ENCODE measurements at regions not wholly inside any gene's neighbourhood (a gene's known extent, or its start where the extent isn't known, plus 50 kb on each side); places are given as distances from the start of the nearest gene placed in this dataset.

DNA sequence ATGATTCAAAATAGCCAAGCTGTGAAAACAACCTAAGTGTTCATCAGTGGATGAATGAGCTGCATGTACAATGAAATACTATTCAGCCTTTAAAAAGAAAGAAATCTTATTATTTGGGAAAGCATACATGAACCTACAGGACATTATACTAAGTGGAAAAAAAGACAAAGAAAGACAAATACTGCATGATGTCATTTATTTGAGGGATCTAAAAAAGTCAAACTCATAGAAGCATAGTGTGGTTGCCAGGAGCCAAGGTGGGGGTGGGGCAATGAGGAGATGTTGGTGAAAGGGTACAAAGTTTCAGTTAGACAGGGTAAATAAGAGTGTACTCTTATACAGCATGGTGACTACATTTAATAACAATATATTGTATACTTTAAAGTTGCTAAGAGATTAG lies 261.5 kb downstream of the PARP8 start:
- Histone ChIP-seq H4K20me1 (ENCODE audit: insufficient read depth, low read length, poor library complexity, severe bottlenecking) (no peaks in the 10 kb centered on the region), H3K36me3 (ENCODE audit: insufficient read depth, low read length) (no peaks in the 10 kb centered on the region), H3K9me2 (replicated peaks; ENCODE audit: low read depth, low read length) (no peaks in the 10 kb centered on the region), H3K4me2 (ENCODE audit: low read depth, low read length, poor library complexity, severe bottlenecking) (no peak overlapping the region), H3K4me3 (ENCODE audit: low read length, poor library complexity, severe bottlenecking) (no peak overlapping the region), H3K79me2 (ENCODE audit: insufficient read depth, low read length) (no peaks in the 10 kb centered on the region), H3F3A (ENCODE audit: low read depth) (no peaks in the 10 kb centered on the region), H3K27me3 (ENCODE audit: insufficient read depth, low read length, poor library complexity, severe bottlenecking) (peaks cover 4% of the 10 kb centered on the region), H3K4me1 (ENCODE audit: insufficient read depth, low read length, poor library complexity, severe bottlenecking) (no peaks in the 10 kb centered on the region), H3K9me3 (ENCODE audit: insufficient read depth, low read depth, low read length) (no peaks in the 10 kb centered on the region), H2AFZ (ENCODE audit: low read length) (no peak overlapping the region), H3K9ac (ENCODE audit: low read depth, low read length, poor library complexity, severe bottlenecking) (no peak overlapping the region)
- TF ChIP-seq, protein P1, sequence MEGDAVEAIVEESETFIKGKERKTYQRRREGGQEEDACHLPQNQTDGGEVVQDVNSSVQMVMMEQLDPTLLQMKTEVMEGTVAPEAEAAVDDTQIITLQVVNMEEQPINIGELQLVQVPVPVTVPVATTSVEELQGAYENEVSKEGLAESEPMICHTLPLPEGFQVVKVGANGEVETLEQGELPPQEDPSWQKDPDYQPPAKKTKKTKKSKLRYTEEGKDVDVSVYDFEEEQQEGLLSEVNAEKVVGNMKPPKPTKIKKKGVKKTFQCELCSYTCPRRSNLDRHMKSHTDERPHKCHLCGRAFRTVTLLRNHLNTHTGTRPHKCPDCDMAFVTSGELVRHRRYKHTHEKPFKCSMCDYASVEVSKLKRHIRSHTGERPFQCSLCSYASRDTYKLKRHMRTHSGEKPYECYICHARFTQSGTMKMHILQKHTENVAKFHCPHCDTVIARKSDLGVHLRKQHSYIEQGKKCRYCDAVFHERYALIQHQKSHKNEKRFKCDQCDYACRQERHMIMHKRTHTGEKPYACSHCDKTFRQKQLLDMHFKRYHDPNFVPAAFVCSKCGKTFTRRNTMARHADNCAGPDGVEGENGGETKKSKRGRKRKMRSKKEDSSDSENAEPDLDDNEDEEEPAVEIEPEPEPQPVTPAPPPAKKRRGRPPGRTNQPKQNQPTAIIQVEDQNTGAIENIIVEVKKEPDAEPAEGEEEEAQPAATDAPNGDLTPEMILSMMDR (conservative IDR thresholded peaks at IDR 0.05; ENCODE audit: low read length), result no peak
- no peak for TF ChIP-seq EZH2phosphoT487 (IDR thresholded peaks at IDR 0.05; ENCODE audit: borderline replicate concordance)

DNA sequence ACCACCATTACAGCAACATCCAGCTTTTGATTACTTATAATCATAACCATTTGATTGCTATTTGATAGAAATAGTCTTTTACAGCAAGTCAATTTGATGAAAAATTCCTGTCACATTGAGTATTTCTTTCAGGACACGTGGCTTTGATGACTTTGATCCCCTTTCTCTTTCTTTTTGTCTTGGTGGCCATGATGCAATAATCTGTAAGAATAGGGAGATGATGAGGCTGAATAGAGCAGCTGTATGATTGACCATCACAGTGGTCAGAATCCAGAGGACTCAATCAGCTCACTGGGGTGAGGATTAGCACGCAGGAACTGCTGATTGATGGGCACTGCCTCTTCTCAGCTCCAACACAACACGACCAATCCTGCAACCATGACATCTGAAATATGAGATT lies 262.7 kb downstream of the PARP8 start:
- peaks cover 4% of the 10 kb centered on the region for H3K27me3 ChIP-seq (ENCODE audit: insufficient read depth, low read length, poor library complexity, severe bottlenecking)
- no peaks in the 10 kb centered on the region for H3K9me2 ChIP-seq (replicated peaks; ENCODE audit: low read depth, low read length)
- no peaks in the 10 kb centered on the region for H3F3A ChIP-seq (ENCODE audit: low read depth)
- H3K9me3 ChIP-seq (ENCODE audit: insufficient read depth, low read depth, low read length), result no peaks in the 10 kb centered on the region
- no peak overlapping the region for H3K4me2 ChIP-seq (ENCODE audit: low read depth, low read length, poor library complexity, severe bottlenecking)
- H3K79me2 ChIP-seq (ENCODE audit: insufficient read depth, low read length), result no peaks in the 10 kb centered on the region
- TF ChIP-seq, protein P1 (conservative IDR thresholded peaks at IDR 0.05; ENCODE audit: low read length), result no peak
- no peak for TF ChIP-seq EZH2phosphoT487 (IDR thresholded peaks at IDR 0.05; ENCODE audit: borderline replicate concordance)
- H3K4me1 ChIP-seq (ENCODE audit: insufficient read depth, low read length, poor library complexity, severe bottlenecking), result no peaks in the 10 kb centered on the region
- no peaks in the 10 kb centered on the region for H3K36me3 ChIP-seq (ENCODE audit: insufficient read depth, low read length)
- H3K9ac ChIP-seq (ENCODE audit: low read depth, low read length, poor library complexity, severe bottlenecking), result no peak overlapping the region
- H4K20me1 ChIP-seq (ENCODE audit: insufficient read depth, low read length, poor library complexity, severe bottlenecking), result no peaks in the 10 kb centered on the region
- no peak overlapping the region for H2AFZ ChIP-seq (ENCODE audit: low read length)
- H3K4me3 ChIP-seq (ENCODE audit: low read length, poor library complexity, severe bottlenecking), result no peak overlapping the region

DNA sequence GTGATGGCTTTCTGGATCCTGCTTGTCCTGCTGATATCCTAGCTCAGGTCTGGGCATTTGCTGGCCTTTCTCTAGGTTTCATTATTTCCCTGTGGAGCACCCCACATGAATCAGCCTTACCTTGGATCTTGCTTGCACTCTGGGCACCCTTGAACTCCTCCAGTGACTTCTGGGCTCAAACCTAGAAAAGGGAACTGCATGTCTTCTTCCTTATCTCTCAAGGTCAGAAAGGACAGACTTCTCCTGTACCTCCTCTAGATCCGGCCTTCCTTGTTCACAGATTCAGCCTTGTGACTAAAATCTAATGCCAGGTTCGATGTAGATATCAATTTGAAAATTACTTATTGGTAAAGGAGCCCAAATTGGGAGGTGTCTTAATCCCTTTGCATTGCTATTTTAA lies 267.9 kb downstream of the PARP8 start:
- Histone ChIP-seq H3K79me2 (ENCODE audit: insufficient read depth, low read length) (no peaks in the 10 kb centered on the region), H3F3A (ENCODE audit: low read depth) (no peaks in the 10 kb centered on the region), H3K4me1 (ENCODE audit: insufficient read depth, low read length, poor library complexity, severe bottlenecking) (no peaks in the 10 kb centered on the region), H3K36me3 (ENCODE audit: insufficient read depth, low read length) (no peaks in the 10 kb centered on the region), H3K4me2 (ENCODE audit: low read depth, low read length, poor library complexity, severe bottlenecking) (no peak overlapping the region), H2AFZ (ENCODE audit: low read length) (no peak overlapping the region), H3K9ac (ENCODE audit: low read depth, low read length, poor library complexity, severe bottlenecking) (no peak overlapping the region), H3K27me3 (ENCODE audit: insufficient read depth, low read length, poor library complexity, severe bottlenecking) (peaks cover 4% of the 10 kb centered on the region), H3K4me3 (ENCODE audit: low read length, poor library complexity, severe bottlenecking) (no peak overlapping the region), H3K9me3 (ENCODE audit: insufficient read depth, low read depth, low read length) (no peaks in the 10 kb centered on the region), H3K9me2 (replicated peaks; ENCODE audit: low read depth, low read length) (no peaks in the 10 kb centered on the region), H4K20me1 (ENCODE audit: insufficient read depth, low read length, poor library complexity, severe bottlenecking) (no peaks in the 10 kb centered on the region)
- TF ChIP-seq, protein P1 (conservative IDR thresholded peaks at IDR 0.05; ENCODE audit: low read length), result no peak
- no peak for TF ChIP-seq EZH2phosphoT487 (IDR thresholded peaks at IDR 0.05; ENCODE audit: borderline replicate concordance)
